Ectodermal cell (in vitro differentiated cells): ENCODE measurements at regions not wholly inside any gene's neighbourhood (a gene's known extent, or its start where the extent isn't known, plus 50 kb on each side); places are given as distances from the start of the nearest gene placed in this dataset.

ENCODE experiments used
- H3K27ac ChIP-seq: 2 replicates; pipeline ENCODE4 v1.7.0; 2013; ENCODE audit warnings: mild to moderate bottlenecking, low read depth, low read length; ENCODE audit not compliant: insufficient read depth, poor library complexity, severe bottlenecking
- H3K27me3 ChIP-seq: 2 replicates; pipeline ENCODE4 v1.7.0; 2013; ENCODE audit warnings: mild to moderate bottlenecking, low read length; ENCODE audit not compliant: insufficient read depth, control insufficient read depth, poor library complexity, severe bottlenecking
- H3K36me3 ChIP-seq: one replicate; pipeline ENCODE4 v1.7.0; 2013; ENCODE audit warnings: low read length; ENCODE audit not compliant: control insufficient read depth, insufficient read depth
- H3K4me1 ChIP-seq: one replicate; pipeline ENCODE4 v1.7.0; 2013; ENCODE audit warnings: low read length; ENCODE audit not compliant: control insufficient read depth, insufficient read depth
- H3K4me3 ChIP-seq: 2 replicates; pipeline ENCODE4 v1.7.0; 2013; ENCODE audit warnings: low read depth, low read length, control low read depth; ENCODE audit not compliant: insufficient read depth
- H3K9me3 ChIP-seq: 2 replicates; pipeline ENCODE4 v1.7.0; 2013; ENCODE audit warnings: mild to moderate bottlenecking, low read length, moderate library complexity; ENCODE audit not compliant: control insufficient read depth
- WGBS, 2 experiments: methylation state at CpG; one replicate each; pipeline ENCODE4 v1.1.7; 2013; ENCODE audit warnings: missing lambda C conversion rate in 2 of 2; 5-methylcytosine and 5-hydroxymethylcytosine counted together

- H3K27ac ChIP-seq, result no peak overlapping the region
- 95% methylated on average over 10 of the region's 10 CpGs for WGBS, 2 experiments
- H3K4me3 ChIP-seq, result no peak overlapping the region
- H3K9me3 ChIP-seq, result no peaks in the 10 kb centered on the region
- H3K27me3 ChIP-seq, result no peaks in the 10 kb centered on the region
- peaks cover 23% of the 10 kb centered on the region for H3K4me1 ChIP-seq
- no peaks in the 10 kb centered on the region for H3K36me3 ChIP-seq
These were observed 70.0 kb upstream of the NTM start for GRCh38 chr11:131300439-131300717.

GRCh38 chr11:131301306-131301705 lies 69.1 kb upstream of the NTM start:
- Histone ChIP-seq H3K4me1 (peaks cover 23% of the 10 kb centered on the region), H3K36me3 (no peaks in the 10 kb centered on the region), H3K27ac (no peak overlapping the region), H3K27me3 (no peaks in the 10 kb centered on the region), H3K9me3 (no peaks in the 10 kb centered on the region), H3K4me3 (no peak overlapping the region)
- WGBS, 2 experiments, result 94 to 95% methylated on average over 5 of the region's 5 CpGs

DNA sequence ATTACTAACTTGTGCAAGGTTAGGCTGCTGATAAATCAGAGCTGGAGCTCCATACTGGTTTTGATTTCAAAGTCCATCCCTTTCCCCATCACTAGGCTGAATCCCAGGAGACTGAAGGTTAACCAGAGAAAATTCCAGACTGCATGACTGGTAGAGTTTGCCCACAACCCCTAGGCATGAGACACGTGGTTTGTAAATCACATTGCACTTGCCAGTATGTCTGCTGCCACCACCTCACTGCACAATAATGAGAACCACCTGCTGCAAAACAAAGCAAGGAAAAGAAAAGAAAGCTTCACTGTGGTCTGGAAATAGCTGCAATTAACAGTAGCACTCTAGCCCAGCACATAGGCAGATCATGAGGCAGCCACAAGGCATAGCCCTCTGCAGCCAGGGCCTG lies 67.6 kb upstream of the NTM start:
- H3K27me3 ChIP-seq, result no peaks in the 10 kb centered on the region
- no peaks in the 10 kb centered on the region for H3K9me3 ChIP-seq
- WGBS, 2 experiments, result 79 to 87% methylated on average over 1 of the region's 1 CpG
- H3K27ac ChIP-seq, result no peak overlapping the region
- H3K4me1 ChIP-seq, result peaks cover 24% of the 10 kb centered on the region
- H3K4me3 ChIP-seq, result no peak overlapping the region
- no peaks in the 10 kb centered on the region for H3K36me3 ChIP-seq

- no peaks in the 10 kb centered on the region for H3K9me3 ChIP-seq
- 96% methylated on average over 5 of the region's 5 CpGs for WGBS, 2 experiments
- no peak overlapping the region for H3K4me3 ChIP-seq
- no peak overlapping the region for H3K27ac ChIP-seq
- no peaks in the 10 kb centered on the region for H3K27me3 ChIP-seq
- peaks cover 27% of the 10 kb centered on the region for H3K4me1 ChIP-seq
- no peaks in the 10 kb centered on the region for H3K36me3 ChIP-seq
These were observed 66.8 kb upstream of the NTM start for GRCh38 chr11:131303611-131304119.

DNA sequence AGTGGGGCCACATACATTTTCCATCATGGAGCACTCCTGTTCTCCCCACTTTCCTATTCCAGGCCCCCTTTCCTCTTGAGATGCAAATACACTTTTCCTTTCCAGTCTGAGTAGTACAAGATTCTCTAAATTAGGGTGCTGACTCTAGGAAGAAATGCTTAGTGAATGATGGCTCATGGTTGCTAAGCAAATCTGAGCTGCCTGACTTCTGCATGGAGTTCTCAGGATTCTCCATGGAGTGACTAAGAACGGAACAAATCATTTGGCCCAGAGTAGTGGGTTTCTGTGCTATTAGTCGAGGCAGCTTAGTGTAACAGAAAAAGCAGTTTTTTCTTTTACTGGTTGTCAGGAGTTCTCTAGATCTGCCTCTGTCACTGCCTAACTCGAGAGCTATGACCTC lies 65.4 kb upstream of the NTM start:
- 95 to 96% methylated on average over 3 of the region's 3 CpGs for WGBS, 2 experiments
- no peaks in the 10 kb centered on the region for H3K36me3 ChIP-seq
- H3K4me3 ChIP-seq, result no peak overlapping the region
- no peak overlapping the region for H3K27ac ChIP-seq
- H3K4me1 ChIP-seq, result peaks cover 19% of the 10 kb centered on the region
- H3K27me3 ChIP-seq, result no peaks in the 10 kb centered on the region
- no peaks in the 10 kb centered on the region for H3K9me3 ChIP-seq

- Histone ChIP-seq H3K4me3 (no peak overlapping the region), H3K27ac (no peak overlapping the region), H3K4me1 (peaks cover 12% of the 10 kb centered on the region), H3K36me3 (no peaks in the 10 kb centered on the region), H3K9me3 (no peaks in the 10 kb centered on the region), H3K27me3 (no peaks in the 10 kb centered on the region)
- 50% methylated on average over 6 of the region's 6 CpGs for WGBS, 2 experiments
These were observed 62.9 kb upstream of the NTM start for GRCh38 chr11:131307506-131307905.

DNA sequence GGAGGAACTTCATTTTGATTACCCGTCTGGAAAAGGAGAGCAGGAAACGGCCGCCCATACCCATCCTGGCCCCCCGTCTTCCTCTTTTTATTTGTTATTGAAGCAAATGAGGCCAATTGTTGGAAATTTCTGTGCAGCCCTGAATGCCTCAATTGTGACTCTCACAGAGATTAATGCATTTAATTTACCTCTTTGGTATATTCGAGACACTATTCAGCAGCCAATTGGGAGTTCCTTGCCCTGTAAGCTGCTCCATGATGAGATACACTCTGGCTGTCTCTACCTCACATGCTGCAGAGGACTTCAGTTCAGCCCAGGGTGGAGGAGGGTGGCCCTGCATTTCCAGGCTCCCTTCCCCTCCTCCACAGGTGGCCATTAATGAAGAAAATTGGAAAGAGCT lies 60.6 kb upstream of the NTM start:
- H3K9me3 ChIP-seq, result no peaks in the 10 kb centered on the region
- H3K27ac ChIP-seq, result no peak overlapping the region
- H3K36me3 ChIP-seq, result no peaks in the 10 kb centered on the region
- peaks cover 12% of the 10 kb centered on the region for H3K4me1 ChIP-seq
- H3K27me3 ChIP-seq, result no peaks in the 10 kb centered on the region
- 92 to 96% methylated on average over 5 of the region's 5 CpGs for WGBS, 2 experiments
- no peak overlapping the region for H3K4me3 ChIP-seq

DNA sequence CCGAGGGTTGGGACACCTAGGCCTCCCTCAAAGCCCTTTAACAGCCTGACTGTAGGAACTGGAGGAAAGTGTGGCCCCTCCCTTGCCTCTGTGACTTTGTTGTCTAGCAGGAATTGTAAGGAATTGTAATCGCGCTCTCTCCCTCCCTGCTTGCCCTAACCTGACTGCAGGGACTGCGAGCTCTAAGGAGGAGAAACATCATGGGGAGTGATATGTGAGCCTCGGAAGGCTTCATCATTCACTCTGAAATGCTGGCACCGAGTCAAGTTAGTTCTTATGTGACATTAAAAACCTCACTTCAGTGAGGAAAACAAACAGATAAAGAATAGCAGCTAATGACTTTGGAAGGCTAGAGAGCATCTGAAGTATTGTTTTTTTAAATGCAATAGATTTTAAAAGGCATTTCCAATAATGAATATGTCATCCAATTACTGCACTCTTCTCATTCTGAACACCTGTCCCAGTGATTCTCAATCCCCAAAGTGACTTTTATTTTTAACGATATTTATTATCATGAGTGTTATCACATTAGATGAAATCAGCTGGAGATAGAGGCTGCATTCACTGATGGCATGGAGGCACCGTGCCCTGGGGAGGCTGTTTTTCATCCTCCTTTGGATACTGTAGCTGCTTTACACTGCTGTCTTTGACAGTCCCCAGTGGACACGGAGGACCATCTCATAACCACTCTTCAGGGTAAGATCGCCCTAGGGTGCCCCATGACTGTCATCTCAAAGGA lies 58.5 kb upstream of the NTM start:
- Histone ChIP-seq H3K4me1 (peaks cover 12% of the 10 kb centered on the region), H3K9me3 (no peaks in the 10 kb centered on the region), H3K27ac (no peak overlapping the region), H3K36me3 (no peaks in the 10 kb centered on the region), H3K27me3 (no peaks in the 10 kb centered on the region), H3K4me3 (no peak overlapping the region)
- WGBS, 2 experiments, result 92 to 93% methylated on average over 10 of the region's 10 CpGs
